ENCODE measurements at regions not wholly inside any gene's neighbourhood (a gene's known extent, or its start where the extent isn't known, plus 50 kb on each side); places are given as distances from the start of the nearest gene placed in this dataset.

GRCh38 chr4:74615411-74615810, 170.5 kb downstream of the AREG start:
- DNase-seq (ENCODE audit: low spot score), result no peak

GRCh38 chr4:74618166-74618565, 173.2 kb downstream of the AREG start:
- DNase-seq (ENCODE audit: low spot score), result no peak

GRCh38 chr4:74618659-74619058, 173.7 kb downstream of the AREG start:
- DNase-seq (ENCODE audit: low spot score), result no peak

- no peak for DNase-seq (ENCODE audit: low spot score)
Observed at GRCh38 chr4:74619931-74620702, 174.2 kb downstream of the BTC start.

GRCh38 chr4:74621616-74622015, 172.7 kb downstream of the BTC start:
- no peak for DNase-seq (ENCODE audit: low spot score)

GRCh38 chr4:74623041-74623440, 171.3 kb downstream of the BTC start:
- peak; percentile 9 for DNase-seq (ENCODE audit: low spot score)

- DNase-seq (ENCODE audit: low spot score), result no peak
Observed at GRCh38 chr4:74624351-74625151, 169.8 kb downstream of the BTC start.

- no peak for DNase-seq (ENCODE audit: low spot score)
Observed at GRCh38 chr4:74625981-74626380, 168.3 kb downstream of the BTC start.

- no peak for DNase-seq (ENCODE audit: low spot score)
Observed at GRCh38 chr4:74627093-74627492, 167.2 kb downstream of the BTC start.

GRCh38 chr4:74627504-74627903, 166.8 kb downstream of the BTC start:
- no peak for DNase-seq (ENCODE audit: low spot score)

- DNase-seq (ENCODE audit: low spot score), result no peak
Observed at GRCh38 chr4:74628852-74629620, 165.3 kb downstream of the BTC start.

- no peak for DNase-seq (ENCODE audit: low spot score)
Observed at GRCh38 chr4:74630551-74630950, 163.8 kb downstream of the BTC start.

- DNase-seq (ENCODE audit: low spot score), result no peak
Observed at GRCh38 chr4:74631338-74631737, 163.0 kb downstream of the BTC start.

- no peak for DNase-seq (ENCODE audit: low spot score)
Observed at GRCh38 chr4:74631988-74632387, 162.3 kb downstream of the BTC start.

- no peak for DNase-seq (ENCODE audit: low spot score)
Observed at GRCh38 chr4:74632634-74633033, 161.7 kb downstream of the BTC start.

- DNase-seq (ENCODE audit: low spot score), result no peak
Observed at GRCh38 chr4:74635074-74635473, 159.2 kb downstream of the BTC start.

GRCh38 chr4:74635490-74636123, 158.7 kb downstream of the BTC start:
- DNase-seq (ENCODE audit: low spot score), result no peak

GRCh38 chr4:74638001-74638400, 156.3 kb downstream of the BTC start:
- no peak for DNase-seq (ENCODE audit: low spot score)

- DNase-seq (ENCODE audit: low spot score), result no peak
Observed at GRCh38 chr4:74638689-74639088, 155.6 kb downstream of the BTC start.

- no peak for DNase-seq (ENCODE audit: low spot score)
Observed at GRCh38 chr4:74640111-74640903, 154.0 kb downstream of the BTC start.

- no peak for DNase-seq (ENCODE audit: low spot score)
Observed at GRCh38 chr4:74642006-74642405, 152.3 kb downstream of the BTC start.
